Osteoblast (primary cell): ENCODE measurements at regions not wholly inside any gene's neighbourhood (a gene's known extent, or its start where the extent isn't known, plus 50 kb on each side); places are given as distances from the start of the nearest gene placed in this dataset.

Experiments
- DNase-seq: peaks from one replicate; pipeline ENCODE4 v3.0.0; 2011; ENCODE audit warnings: low spot score, mixed read lengths; ENCODE audit not compliant: insufficient read length; ENCODE audit errors: missing footprints
- H2AFZ ChIP-seq: 2 replicates; pipeline ENCODE4 v1.6.0; 2011; ENCODE audit warnings: mild to moderate bottlenecking, low read length
- H3K27ac ChIP-seq: 2 replicates; pipeline ENCODE4 v1.5.1; 2011; ENCODE audit warnings: mild to moderate bottlenecking, low read depth, low read length, moderate library complexity
- H3K27me3 ChIP-seq: 2 replicates; pipeline ENCODE4 v1.6.0; 2012; ENCODE audit warnings: mild to moderate bottlenecking, control low read depth, inconsistent platforms, low read length, moderate library complexity; ENCODE audit not compliant: insufficient read depth
- H3K36me3 ChIP-seq: 2 replicates; pipeline ENCODE4 v1.5.1; 2011; ENCODE audit warnings: mild to moderate bottlenecking, low read length, control low read depth, moderate library complexity; ENCODE audit not compliant: insufficient read depth
- H3K4me1 ChIP-seq: 2 replicates; pipeline ENCODE4 v1.5.1; 2011; ENCODE audit warnings: mild to moderate bottlenecking, low read length, control low read depth, moderate library complexity; ENCODE audit not compliant: insufficient read depth
- H3K4me2 ChIP-seq: 2 replicates; pipeline ENCODE4 v1.6.0; 2011; ENCODE audit warnings: mild to moderate bottlenecking, low read length; ENCODE audit not compliant: insufficient read depth
- H3K4me3 ChIP-seq: fragments of 200-600 bp; sonication (generic); 3 replicates; pipeline ENCODE4 v1.5.1; 2012; ENCODE audit warnings: mild to moderate bottlenecking, low read length, inconsistent platforms; ENCODE audit not compliant: insufficient read depth
- H3K79me2 ChIP-seq: 2 replicates; pipeline ENCODE4 v1.6.0; 2012; ENCODE audit warnings: mild to moderate bottlenecking, low read length, control low read depth, inconsistent platforms; ENCODE audit not compliant: insufficient read depth
- H3K9me3 ChIP-seq: 2 replicates; pipeline ENCODE4 v1.5.1; 2011; ENCODE audit warnings: low read depth, low read length, control low read depth
- H4K20me1 ChIP-seq: 2 replicates; pipeline ENCODE4 v1.6.0; 2012; ENCODE audit warnings: mild to moderate bottlenecking, low read length, control low read depth; ENCODE audit not compliant: insufficient read depth
- TF ChIP-seq, protein P1 (sequence below): IDR thresholded peaks from 2 replicates; pipeline ENCODE4 v1.5.1; 2011; ENCODE audit warnings: mild to moderate bottlenecking, low read depth, low read length, moderate library complexity; ENCODE audit errors: extremely low read depth

DNA sequence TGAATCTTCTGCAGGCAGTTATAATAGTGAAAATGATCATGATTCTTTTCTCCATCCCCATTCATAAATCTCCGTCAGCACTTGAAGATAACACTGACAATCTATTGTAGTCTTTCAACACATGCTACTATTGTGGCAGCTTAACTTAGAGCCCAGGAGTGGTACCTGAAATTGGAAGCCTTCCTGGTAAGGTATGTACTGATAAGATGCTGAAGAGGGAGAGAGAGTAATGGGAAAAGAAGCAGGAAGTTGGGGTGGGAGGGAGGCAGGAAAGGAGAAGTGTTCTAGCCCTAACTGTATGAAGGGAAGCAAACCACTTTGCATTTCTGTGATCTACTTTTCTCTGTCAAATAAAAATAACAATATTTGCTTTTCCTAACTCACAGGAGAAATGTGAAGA, 197.4 kb upstream of the RORA start:
- Histone ChIP-seq H3K27me3 (no peaks in the 10 kb centered on the region), H3K4me1 (no peaks in the 10 kb centered on the region), H3K4me3 (no peak overlapping the region), H2AFZ (no peak overlapping the region), H3K36me3 (no peaks in the 10 kb centered on the region), H3K79me2 (no peaks in the 10 kb centered on the region), H3K27ac (no peak overlapping the region), H3K9me3 (no peaks in the 10 kb centered on the region), H3K4me2 (no peak overlapping the region), H4K20me1 (no peaks in the 10 kb centered on the region)
- DNase-seq, result no peak
- TF ChIP-seq, protein P1, sequence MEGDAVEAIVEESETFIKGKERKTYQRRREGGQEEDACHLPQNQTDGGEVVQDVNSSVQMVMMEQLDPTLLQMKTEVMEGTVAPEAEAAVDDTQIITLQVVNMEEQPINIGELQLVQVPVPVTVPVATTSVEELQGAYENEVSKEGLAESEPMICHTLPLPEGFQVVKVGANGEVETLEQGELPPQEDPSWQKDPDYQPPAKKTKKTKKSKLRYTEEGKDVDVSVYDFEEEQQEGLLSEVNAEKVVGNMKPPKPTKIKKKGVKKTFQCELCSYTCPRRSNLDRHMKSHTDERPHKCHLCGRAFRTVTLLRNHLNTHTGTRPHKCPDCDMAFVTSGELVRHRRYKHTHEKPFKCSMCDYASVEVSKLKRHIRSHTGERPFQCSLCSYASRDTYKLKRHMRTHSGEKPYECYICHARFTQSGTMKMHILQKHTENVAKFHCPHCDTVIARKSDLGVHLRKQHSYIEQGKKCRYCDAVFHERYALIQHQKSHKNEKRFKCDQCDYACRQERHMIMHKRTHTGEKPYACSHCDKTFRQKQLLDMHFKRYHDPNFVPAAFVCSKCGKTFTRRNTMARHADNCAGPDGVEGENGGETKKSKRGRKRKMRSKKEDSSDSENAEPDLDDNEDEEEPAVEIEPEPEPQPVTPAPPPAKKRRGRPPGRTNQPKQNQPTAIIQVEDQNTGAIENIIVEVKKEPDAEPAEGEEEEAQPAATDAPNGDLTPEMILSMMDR, result no peak

DNA sequence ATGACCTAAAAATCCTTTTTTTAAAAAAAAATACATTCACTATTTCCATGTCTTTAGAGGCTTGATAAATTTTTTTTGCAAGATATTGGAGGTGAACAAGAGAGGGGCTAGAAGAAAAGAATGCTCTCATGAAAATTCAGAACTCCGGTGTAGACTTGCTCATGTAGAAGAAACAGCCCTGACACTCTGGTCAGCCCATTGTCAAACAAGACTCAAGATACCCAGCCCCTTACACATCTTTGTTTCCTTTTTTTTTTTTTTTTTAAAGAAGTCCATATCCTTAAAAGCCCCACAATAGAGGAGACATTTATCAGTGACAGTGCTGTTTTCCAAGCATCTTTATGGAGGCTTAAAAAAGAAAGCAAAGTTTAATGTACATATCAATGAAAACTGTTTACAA, 196.8 kb upstream of the RORA start:
- TF ChIP-seq, protein P1, result no peak
- DNase-seq, result no peak
- no peaks in the 10 kb centered on the region for H3K36me3 ChIP-seq
- no peak overlapping the region for H3K4me2 ChIP-seq
- H3K79me2 ChIP-seq, result no peaks in the 10 kb centered on the region
- H3K4me1 ChIP-seq, result no peaks in the 10 kb centered on the region
- H3K4me3 ChIP-seq, result no peak overlapping the region
- no peaks in the 10 kb centered on the region for H3K9me3 ChIP-seq
- no peaks in the 10 kb centered on the region for H4K20me1 ChIP-seq
- no peak overlapping the region for H3K27ac ChIP-seq
- no peak overlapping the region for H2AFZ ChIP-seq
- no peaks in the 10 kb centered on the region for H3K27me3 ChIP-seq

DNA sequence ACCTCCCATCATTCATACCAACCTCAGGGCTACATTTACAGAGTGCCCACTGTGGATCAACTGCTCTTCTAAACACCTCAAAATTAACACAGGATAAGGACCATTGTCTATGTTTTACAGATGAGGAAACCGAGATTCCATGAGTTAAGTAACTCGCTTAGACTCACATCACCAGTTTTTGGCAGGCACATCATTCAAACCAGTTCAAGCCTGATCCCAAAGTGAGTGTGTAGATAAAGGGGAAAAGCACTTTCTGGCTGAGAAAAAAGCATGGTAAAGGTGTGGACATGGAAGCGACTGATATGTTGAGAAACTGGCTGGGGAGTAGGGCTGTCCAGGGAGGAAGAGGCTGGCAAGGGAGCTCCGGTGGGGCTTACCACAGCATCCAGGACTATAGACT, 193.7 kb upstream of the RORA start:
- no peak for DNase-seq
- Histone ChIP-seq H3K4me1 (no peaks in the 10 kb centered on the region), H4K20me1 (no peaks in the 10 kb centered on the region), H3K4me2 (no peak overlapping the region), H3K27ac (no peak overlapping the region), H3K27me3 (no peaks in the 10 kb centered on the region), H3K9me3 (no peaks in the 10 kb centered on the region), H3K36me3 (no peaks in the 10 kb centered on the region), H3K79me2 (no peaks in the 10 kb centered on the region), H3K4me3 (no peak overlapping the region), H2AFZ (no peak overlapping the region)
- TF ChIP-seq, protein P1, result no peak

DNA sequence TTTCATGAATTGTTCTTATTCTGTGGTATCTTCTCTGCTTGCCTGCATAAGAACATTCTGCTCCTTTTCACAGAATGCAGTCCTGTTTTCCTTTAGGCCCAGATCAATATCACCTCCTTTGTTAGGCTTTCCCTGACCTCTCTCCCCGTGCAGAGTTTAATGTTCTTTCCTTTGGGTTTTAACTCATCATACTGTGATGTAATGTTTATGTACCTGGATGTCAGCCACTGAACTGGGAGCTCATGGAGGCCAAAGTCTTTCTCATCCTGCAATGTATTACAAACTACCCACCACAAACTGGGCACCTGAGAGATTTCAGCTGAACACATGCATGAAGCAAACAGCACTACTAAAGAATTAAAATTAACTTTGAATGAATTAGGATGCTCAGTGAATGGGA, 192.8 kb upstream of the RORA start:
- TF ChIP-seq, protein P1, result no peak
- no peaks in the 10 kb centered on the region for H3K79me2 ChIP-seq

More for the DNA sequence above, 192.8 kb upstream of the RORA start:
- Histone ChIP-seq H3K4me2 (no peak overlapping the region), H3K4me1 (no peaks in the 10 kb centered on the region), H3K9me3 (no peaks in the 10 kb centered on the region), H3K27ac (no peak overlapping the region), H3K4me3 (no peak overlapping the region), H3K27me3 (no peaks in the 10 kb centered on the region), H4K20me1 (no peaks in the 10 kb centered on the region), H2AFZ (no peak overlapping the region), H3K36me3 (no peaks in the 10 kb centered on the region)
- DNase-seq, result no peak
